ENCODE measurements at regions not wholly inside any gene's neighbourhood (a gene's known extent, or its start where the extent isn't known, plus 50 kb on each side); places are given as distances from the start of the nearest gene placed in this dataset.

DNA sequence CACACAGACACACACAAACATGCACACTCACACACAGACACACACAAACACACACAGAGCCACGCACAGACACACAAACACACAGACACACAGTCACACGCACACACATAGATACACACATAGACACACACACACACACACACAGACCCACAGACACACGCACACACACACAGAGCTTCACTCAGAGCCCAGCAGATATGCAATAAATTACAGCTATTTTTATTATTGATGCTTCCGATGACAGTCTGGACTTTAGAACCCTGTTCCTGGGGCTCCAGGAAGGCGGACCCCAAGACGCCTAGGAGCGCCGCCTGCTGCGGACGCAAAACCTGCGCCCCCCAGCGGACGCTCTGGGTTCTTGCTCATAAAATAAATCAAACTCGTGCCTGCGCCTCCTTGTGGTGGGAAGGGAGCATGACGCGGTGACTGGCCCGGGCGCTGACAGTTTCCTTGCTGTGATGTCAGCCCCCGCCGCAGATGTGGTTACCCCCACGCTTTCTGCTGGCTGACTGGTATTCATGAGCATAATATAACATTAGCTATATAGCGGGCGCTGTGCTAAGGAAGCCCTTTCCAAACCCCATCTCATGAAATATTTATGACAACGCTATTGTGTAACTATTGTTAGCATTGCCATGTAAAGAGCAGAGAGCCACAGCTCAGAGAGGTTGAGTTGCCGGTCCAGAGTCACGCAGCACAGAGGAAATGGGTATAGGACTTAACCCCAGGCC, 64.4 kb upstream of the TM9SF2 start:
- peak; percentile 60 to 86 for DNase-seq

DNA sequence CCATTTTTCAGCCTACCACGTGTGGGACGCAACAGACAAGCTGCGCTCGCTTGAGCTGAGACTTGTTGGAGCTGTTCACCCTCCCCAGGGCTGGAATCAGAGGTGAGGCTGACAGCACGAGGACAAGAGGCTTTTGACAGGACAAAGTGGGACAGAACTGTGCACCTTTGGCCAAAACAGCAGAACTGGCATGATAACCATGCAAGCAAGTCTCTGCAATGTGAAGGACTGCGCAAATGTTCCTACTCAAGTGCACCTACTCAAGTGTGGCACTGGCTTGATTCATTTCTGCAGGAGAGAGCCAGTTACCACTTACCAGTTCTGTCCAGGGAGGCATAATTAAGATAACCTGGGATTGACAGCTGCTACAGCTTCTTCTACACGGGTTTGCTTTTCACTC, 62.2 kb upstream of the TM9SF2 start:
- DNase-seq, result no peak

DNA sequence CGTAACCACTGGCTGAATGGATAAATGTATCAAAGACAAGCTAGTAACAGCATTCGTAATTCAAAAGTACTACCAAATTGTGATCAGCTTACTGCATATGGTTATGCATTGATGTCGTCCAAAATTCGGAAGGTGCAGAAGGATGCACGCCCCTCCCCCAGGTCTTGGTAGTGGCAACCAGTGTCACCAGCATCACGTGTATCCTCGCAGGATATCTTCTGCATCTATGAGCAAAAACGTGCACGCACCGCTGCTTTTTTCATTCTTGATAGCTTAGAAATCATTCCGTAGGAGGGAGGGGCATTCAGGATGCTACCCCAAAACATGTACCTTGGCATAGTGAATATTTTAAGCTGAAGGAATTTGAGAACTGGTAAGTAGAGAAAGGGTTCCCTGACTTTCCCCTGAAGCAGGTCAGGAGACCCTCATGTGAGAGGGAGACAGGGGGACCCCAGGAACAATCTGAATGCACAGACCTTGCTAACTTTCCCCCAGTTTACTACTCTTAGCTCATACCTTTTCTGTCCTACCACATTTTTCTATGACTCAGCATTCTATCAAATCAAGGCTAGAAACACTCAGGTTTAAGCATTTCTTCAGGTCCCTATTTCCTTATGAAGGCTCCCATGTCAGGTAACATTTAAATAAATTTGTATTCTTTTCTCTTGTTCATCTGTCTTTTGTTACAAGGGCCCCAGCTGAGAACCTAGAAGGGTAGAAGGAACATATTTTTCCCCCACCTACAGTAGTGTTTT, 61.2 kb upstream of the TM9SF2 start:
- DNase-seq, result no peak

DNA sequence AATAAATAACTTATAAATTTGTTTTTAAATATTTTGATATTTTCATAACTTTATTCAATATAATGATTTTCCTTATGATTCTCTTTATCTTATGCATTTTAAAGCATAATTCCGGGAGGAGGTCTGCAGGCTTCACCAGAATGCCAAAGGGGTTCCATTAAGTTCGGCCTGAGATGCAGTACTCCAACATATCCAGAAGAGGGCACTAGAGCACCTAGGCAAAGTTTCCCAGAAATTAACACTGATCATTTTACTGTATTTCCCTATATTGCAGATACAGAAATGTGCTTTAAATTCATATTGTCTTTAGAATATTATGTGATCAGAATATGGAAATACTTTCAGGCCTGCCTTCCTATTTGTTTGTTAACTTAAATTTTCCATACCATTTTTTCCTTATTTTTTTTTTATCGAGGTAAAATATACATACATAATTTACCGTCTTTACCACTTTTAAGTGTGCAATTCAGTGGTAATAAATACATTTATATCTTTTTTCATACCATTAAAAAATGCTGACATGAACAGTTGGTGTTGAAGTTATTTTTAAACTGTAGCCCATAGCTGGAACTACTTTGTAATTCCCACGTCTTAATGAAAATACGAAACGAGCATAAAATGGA, 58.9 kb upstream of the TM9SF2 start:
- DNase-seq, result peak in 1 of 2 experiments; percentile 74

DNA sequence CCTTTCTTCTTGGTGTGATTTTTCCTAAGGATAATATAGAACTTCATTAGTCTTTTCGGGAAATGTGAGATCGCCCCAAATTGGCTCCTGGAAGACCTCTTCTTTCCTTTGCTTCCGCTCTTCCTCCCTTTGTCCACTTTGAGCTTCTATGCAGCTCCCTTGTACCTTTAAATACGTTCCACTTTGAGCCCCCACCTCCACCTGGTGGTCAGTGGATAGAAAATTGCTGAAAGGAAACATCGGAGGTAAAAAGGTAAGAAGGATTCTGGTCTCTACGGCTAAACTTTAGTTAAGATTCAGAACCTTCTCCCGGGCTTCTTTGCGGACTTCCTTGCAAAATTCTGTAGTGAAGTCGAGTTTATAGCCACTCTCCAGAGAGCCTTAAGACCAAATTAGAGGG, 55.0 kb upstream of the TM9SF2 start:
- no peak for DNase-seq

DNA sequence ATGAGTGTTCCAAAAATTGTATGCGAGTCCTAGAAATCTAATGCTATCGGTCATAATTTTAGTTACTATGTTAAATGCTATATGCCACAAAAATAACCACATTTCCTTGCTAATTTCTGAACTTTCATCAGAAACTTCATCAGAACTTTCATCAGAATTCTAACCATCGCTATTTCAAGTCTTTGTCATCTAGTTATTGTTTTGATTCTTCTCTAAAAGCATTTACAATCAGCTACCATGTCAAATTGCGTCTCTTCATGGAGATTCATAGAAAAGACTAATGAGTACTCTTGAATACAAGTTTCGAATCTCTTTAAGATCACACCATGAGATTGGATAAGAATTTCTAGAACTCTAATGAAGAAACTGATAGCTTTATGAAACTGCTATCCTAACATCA, 52.7 kb upstream of the TM9SF2 start:
- DNase-seq, result no peak

DNA sequence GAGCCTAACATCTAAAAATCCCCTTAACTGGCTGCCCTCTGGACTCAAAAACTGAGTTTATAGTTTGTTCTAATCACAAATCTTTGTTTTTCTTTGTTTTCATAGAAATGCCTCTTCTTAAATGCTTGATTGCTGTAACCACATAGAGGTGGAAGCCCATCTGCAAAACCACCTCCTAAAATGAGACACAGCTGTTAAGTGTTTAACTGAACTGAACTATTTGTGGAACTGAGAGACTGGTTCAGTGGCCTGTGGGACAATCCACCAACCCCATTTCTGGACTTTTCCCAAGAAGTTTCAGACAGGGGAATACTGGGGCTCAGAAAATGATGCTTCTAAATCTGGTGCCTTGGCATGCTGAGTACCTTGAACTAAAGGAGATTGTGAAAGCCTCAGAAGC, 50.9 kb upstream of the TM9SF2 start:
- DNase-seq, result no peak
